NT2/D1 (cell line): ENCODE measurements at regions not wholly inside any gene's neighbourhood (a gene's known extent, or its start where the extent isn't known, plus 50 kb on each side); places are given as distances from the start of the nearest gene placed in this dataset.

ENCODE experiments used
- SUZ12 ChIP-seq: IDR thresholded peaks from 2 replicates; pipeline ENCODE4 v1.6.1; 2011; ENCODE audit not compliant: insufficient read length, insufficient read depth; ENCODE audit errors: extremely low read depth
- YY1 ChIP-seq: IDR thresholded peaks from 2 replicates; pipeline ENCODE4 v1.6.1; 2011; ENCODE audit not compliant: insufficient read length, insufficient read depth
- ZNF274 ChIP-seq: IDR thresholded peaks from 2 replicates; pipeline ENCODE4 v1.6.1; 2011; ENCODE audit warnings: mild to moderate bottlenecking, low read depth, low read length

GRCh38 chr2:221142341-221142740 lies 429.8 kb downstream of the EPHA4 start:
- TF ChIP-seq YY1, result no peak
- no peak for TF ChIP-seq SUZ12
- TF ChIP-seq ZNF274, result no peak
